Mesodermal cell (in vitro differentiated cells): ENCODE measurements at regions not wholly inside any gene's neighbourhood (a gene's known extent, or its start where the extent isn't known, plus 50 kb on each side); places are given as distances from the start of the nearest gene placed in this dataset.

ENCODE experiments used
- H3K27ac ChIP-seq: 2 replicates; pipeline ENCODE4 v1.7.0; 2013; ENCODE audit warnings: mild to moderate bottlenecking, low read depth, low read length, moderate library complexity; ENCODE audit not compliant: severe bottlenecking
- H3K36me3 ChIP-seq: 2 replicates; pipeline ENCODE4 v1.7.1; 2013; ENCODE audit warnings: mild to moderate bottlenecking, low read length, moderate library complexity; ENCODE audit not compliant: control insufficient read depth, insufficient read depth
- H3K4me1 ChIP-seq: one replicate; pipeline ENCODE4 v1.7.1; 2013; ENCODE audit warnings: mild to moderate bottlenecking, low read length; ENCODE audit not compliant: insufficient read depth, control insufficient read depth, poor library complexity, severe bottlenecking
- H3K4me3 ChIP-seq: 2 replicates; pipeline ENCODE4 v1.7.0; 2013; ENCODE audit warnings: low read length, control low read depth, mild to moderate bottlenecking; ENCODE audit not compliant: insufficient read depth, poor library complexity, severe bottlenecking; ENCODE audit errors: extremely low read depth
- H3K9me3 ChIP-seq: 2 replicates; pipeline ENCODE4 v1.7.1; 2013; ENCODE audit warnings: mild to moderate bottlenecking, low read length, moderate library complexity; ENCODE audit not compliant: control insufficient read depth
- WGBS, 2 experiments: methylation state at CpG; one replicate each; pipeline ENCODE4 v1.1.5; 2013; ENCODE audit warnings: missing lambda C conversion rate in 2 of 2; ENCODE audit not compliant: insufficient coverage in 2 of 2; 5-methylcytosine and 5-hydroxymethylcytosine counted together

DNA sequence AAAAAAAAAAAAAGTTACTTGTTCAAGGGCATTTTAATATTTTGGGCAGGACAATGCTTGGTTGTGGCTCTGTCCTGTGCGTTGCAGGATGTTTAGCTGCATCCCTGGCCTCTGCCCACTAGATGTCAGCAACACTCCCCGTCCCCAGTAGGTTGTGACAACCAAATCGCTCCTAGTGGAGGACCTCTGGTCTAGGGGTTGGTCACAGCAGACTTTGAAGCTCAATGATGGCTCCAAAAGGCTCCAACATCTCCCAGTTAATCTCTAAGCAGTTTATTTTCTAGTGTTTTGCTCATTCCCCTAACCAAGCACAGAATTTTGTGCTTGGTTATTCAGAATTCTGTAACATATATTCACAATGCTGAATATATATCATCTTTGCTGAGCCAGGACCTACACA lies 67.0 kb downstream of the CHRNA1 start:
- H3K9me3 ChIP-seq = no peaks in the 10 kb centered on the region
- H3K4me3 ChIP-seq = no peak overlapping the region
- WGBS, 2 experiments = 0% methylated on average over 2 of the region's 3 CpGs; no CpG with 5 or more reads in 1 of the 2 experiments
- no peaks in the 10 kb centered on the region for H3K4me1 ChIP-seq
- H3K27ac ChIP-seq = no peak overlapping the region
- H3K36me3 ChIP-seq = no peaks in the 10 kb centered on the region

DNA sequence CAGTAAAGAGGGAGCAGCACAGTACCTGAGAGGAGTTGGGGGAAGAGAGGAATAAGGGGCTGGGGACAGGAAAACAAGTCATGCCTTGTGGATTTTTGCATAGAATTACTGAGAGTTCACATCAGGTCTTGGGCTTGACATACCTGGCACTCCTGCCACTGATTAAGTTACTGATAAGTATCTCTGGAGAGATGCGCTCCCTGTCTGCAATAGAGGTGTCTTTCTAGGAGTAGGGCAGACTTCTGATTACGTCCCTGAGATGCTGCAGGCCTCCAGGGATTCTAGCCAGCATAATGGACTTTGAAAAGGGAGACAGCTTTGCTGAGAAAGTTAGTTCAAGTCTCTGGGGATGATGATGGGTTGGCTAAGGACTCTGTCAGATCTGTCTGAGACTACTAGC lies 69.4 kb downstream of the CHRNA1 start:
- Histone ChIP-seq H3K4me3 (no peak overlapping the region), H3K4me1 (no peaks in the 10 kb centered on the region), H3K36me3 (no peaks in the 10 kb centered on the region), H3K27ac (no peak overlapping the region), H3K9me3 (no peaks in the 10 kb centered on the region)
- WGBS, 2 experiments = 82 to 95% methylated on average over 2 of the region's 2 CpGs

DNA sequence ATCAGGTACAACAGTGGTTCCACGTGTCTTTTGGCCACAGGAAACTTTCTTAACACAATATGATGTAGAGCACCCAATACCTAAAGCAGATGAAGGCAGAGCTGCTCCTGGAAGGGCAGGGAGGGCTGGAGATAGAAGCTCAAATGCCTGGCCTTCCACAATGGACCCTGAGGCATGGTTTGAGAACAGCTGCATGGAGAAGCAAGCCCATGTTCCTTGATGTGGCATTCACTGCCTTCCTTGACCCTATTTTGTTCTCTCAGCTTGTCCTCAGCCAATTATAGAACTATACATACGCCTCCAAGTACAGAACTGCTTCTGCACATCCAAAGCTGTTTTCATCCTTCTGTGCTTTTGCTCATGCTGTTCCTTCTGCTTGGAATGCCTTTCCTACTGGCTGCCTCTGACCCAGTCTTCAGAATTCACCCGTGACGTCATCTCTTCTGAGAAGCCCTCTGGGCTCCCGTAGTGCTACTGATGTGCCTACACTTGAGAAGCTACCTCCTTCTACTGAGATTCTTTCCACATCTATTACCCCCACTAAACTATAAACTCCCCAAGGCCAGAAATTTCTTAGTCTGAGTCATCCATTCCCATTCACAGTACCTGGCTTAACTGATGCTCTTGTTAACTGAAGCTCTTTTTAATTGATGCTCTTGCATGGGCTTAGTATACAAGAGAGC lies 69.9 kb downstream of the CHRNA1 start:
- H3K9me3 ChIP-seq = no peaks in the 10 kb centered on the region
- H3K27ac ChIP-seq = no peak overlapping the region
- 92 to 93% methylated on average over 4 to 5 of the region's 5 CpGs for WGBS, 2 experiments
- no peak overlapping the region for H3K4me3 ChIP-seq
- no peaks in the 10 kb centered on the region for H3K36me3 ChIP-seq
- no peaks in the 10 kb centered on the region for H3K4me1 ChIP-seq

DNA sequence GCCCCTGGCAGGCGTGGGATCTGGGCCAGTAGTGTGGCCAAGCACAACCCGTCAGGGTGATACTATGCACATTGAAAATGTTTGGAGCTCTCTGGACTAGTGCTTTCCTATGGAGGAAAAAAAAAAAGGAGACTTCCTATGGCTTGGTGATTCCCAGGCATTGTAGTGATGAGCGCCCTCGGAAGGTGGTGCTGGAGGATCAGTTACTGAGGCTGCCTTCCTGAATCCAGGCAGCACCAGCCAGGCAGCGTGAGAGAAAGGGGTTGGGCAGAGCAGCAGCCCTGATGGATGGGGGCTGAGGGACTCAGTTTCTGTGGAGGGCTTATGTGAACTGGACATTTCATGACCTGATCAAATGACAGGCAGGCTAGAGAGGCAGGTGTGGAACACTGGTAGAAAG lies 70.9 kb downstream of the CHRNA1 start:
- H3K4me1 ChIP-seq = no peaks in the 10 kb centered on the region
- H3K9me3 ChIP-seq = no peaks in the 10 kb centered on the region
- 98 to 100% methylated on average over 4 to 5 of the region's 5 CpGs for WGBS, 2 experiments

DNA sequence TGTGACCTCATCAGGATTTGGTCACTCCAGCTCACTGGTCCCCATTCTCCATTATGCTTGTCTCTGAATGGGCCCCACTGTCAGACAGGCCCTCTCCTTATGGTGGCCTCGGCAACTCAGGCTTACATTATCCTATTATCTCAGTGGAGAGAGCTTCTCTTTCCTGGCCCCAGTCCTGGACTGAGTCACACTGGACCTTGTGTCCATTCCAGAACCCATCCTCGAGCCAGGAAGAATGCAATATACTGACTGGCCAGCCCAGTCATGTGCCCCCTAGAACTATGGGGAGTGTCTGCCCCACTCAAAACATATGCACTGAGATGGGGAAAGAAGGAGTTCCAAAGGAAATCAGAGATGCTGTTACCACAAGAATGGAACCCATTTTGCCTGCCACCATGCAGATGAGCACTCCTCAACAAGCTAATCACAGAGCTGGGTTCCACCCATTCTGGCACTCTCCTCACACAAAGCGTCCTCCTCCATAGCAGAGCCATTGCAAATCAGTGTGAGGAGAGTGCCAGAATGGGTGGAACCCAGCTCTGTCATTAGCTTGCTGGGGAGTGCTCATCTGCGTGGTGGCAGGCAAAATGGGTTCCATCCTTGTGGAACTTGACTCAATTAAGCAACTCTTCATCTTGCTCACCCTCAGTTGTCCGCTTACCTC lies 71.9 kb downstream of the CHRNA1 start:
- Histone ChIP-seq H3K36me3 (no peaks in the 10 kb centered on the region), H3K27ac (no peak overlapping the region), H3K4me3 (no peak overlapping the region), H3K9me3 (no peaks in the 10 kb centered on the region), H3K4me1 (no peaks in the 10 kb centered on the region)
- WGBS, 2 experiments = 98 to 100% methylated on average over 3 of the region's 5 CpGs

More for the DNA sequence above, 70.9 kb downstream of the CHRNA1 start:
- H3K27ac ChIP-seq = no peak overlapping the region
- no peaks in the 10 kb centered on the region for H3K36me3 ChIP-seq
- no peak overlapping the region for H3K4me3 ChIP-seq

DNA sequence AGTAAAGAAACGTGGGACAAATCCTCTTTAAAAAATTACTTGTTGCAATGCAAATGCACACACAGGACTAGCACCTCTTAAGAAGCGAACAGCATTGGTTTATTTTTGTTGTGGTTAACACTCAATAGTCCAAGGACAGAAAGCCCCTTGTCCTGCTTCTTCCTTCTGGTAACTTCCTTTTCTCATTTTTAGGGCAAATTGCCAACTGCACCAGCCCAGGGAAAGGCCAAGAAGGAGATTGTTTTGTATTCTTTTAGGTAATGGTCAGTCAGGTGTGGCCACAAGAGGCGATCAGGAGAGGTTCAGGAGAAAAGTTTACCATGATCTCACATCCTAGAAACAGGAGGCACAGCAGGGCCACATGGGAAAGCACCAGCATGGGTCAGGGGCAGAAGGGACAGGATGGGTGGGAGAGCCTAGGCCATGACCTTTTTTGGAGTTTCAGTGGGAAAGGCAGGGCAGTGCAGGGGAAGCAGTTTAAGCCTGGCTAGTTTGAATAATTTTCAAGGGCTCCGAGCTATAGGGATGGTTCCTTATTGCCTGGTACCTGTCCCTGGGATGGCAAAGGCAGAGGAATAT lies 73.0 kb downstream of the CHRNA1 start:
- no peaks in the 10 kb centered on the region for H3K36me3 ChIP-seq
- H3K27ac ChIP-seq = no peak overlapping the region
- no peak overlapping the region for H3K4me3 ChIP-seq
- no peaks in the 10 kb centered on the region for H3K4me1 ChIP-seq
- no peaks in the 10 kb centered on the region for H3K9me3 ChIP-seq
- 93 to 94% methylated on average over 2 to 4 of the region's 4 CpGs for WGBS, 2 experiments

DNA sequence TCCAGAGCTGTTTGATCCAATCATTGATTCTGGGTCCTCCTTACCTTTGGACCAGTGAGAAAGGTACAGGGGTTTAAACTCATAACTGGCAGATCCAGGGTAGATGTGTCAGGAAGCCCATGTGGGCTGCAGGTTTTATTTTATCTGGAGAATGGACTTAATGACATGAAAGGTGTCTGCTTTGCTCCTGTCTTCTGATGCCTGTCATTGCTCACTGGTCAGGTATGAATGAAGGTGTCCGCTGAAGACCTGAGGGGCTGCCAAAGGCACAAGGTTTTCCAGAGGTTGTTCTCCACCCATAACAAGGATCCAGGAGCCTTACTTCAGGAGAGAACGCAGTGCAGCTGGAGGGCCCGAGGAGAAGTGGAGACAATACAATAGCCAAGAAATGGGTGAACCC lies 74.2 kb downstream of the CHRNA1 start:
- WGBS, 2 experiments = 90 to 92% methylated on average over 3 of the region's 3 CpGs
- no peaks in the 10 kb centered on the region for H3K4me1 ChIP-seq
- H3K36me3 ChIP-seq = no peaks in the 10 kb centered on the region
- H3K4me3 ChIP-seq = no peak overlapping the region
- no peak overlapping the region for H3K27ac ChIP-seq
- no peaks in the 10 kb centered on the region for H3K9me3 ChIP-seq

DNA sequence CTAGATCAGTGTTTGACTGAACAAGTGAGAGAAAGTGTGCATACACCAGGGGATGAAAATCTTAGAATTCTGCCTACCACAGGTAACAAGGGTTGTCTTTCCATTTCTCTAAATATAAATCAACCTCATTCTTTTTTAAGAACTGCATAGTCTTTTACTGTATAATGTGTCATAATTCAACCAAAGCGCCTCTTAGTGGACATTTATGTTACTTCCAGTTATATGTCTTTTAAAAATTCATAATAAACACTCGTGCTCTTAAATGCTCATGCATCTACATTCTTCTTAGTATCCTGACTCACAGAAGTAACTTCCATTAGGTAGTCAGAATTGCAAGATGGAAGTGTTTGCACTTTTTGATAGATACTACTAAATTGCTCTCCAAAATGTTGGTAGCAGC lies 76.2 kb downstream of the CHRNA1 start:
- no peak overlapping the region for H3K27ac ChIP-seq
- 67% methylated on average over 1 of the region's 2 CpGs; no CpG with 5 or more reads in 1 of the 2 experiments for WGBS, 2 experiments
- H3K4me3 ChIP-seq = no peak overlapping the region
- H3K4me1 ChIP-seq = no peaks in the 10 kb centered on the region
- H3K9me3 ChIP-seq = no peaks in the 10 kb centered on the region
- no peaks in the 10 kb centered on the region for H3K36me3 ChIP-seq

DNA sequence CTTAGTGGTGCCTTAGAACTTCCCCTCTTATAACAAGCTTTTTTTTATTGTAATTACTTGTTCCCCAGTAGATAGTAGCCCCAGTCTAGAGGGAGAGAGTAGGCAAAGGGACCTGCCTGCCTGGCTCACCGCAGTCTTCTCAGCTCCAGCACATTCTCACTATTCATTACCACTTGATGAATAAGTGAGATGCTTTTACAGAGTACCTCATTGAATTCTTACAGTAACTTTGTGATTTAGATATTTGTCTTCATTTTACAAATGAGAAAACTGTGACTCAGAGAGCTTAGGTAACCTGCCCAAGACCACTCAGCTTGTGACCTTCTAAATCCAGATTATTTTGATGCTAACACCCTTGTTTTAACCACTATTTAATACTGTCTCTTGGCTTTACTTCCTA lies 77.8 kb downstream of the CHRNA1 start:
- Histone ChIP-seq H3K27ac (no peak overlapping the region), H3K4me3 (no peak overlapping the region), H3K36me3 (no peaks in the 10 kb centered on the region), H3K9me3 (no peaks in the 10 kb centered on the region), H3K4me1 (no peaks in the 10 kb centered on the region)
- no CpG with 5 or more reads among the region's 1 CpG for WGBS, 2 experiments

DNA sequence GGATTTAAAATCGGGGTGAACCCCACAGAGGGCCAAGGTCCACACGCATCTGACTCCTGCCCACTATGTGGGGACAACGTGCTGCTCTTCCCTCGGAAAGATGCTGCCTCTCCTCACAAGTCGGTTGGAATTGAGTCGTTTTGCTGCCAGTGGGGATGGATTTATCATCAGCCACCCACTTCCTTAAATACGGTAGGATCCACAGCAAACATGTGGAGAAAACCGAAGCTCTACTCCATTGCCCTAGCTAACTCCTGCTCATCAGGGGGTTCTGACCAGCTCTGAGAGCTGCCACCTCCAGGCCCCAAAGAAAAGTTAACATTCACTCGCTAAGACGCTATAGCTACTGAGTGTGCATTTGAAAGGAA lies 80.9 kb downstream of the CHRNA1 start:
- Histone ChIP-seq H3K36me3 (peaks cover 17% of the 10 kb centered on the region), H3K9me3 (no peaks in the 10 kb centered on the region), H3K4me3 (peak overlapping the region; percentile 80), H3K4me1 (peaks cover 4% of the 10 kb centered on the region), H3K27ac (peak overlapping the region; percentile 25)
- 0 to 4% methylated on average over 2 to 5 of the region's 10 CpGs for WGBS, 2 experiments
